ENCODE measurements at regions not wholly inside any gene's neighbourhood (a gene's known extent, or its start where the extent isn't known, plus 50 kb on each side); places are given as distances from the start of the nearest gene placed in this dataset.

- no peaks in the 10 kb centered on the region for H3K9me3 ChIP-seq (ENCODE audit: control insufficient read depth, low read depth, low read length)
- no peak for FAIRE-seq
- H3K79me2 ChIP-seq (ENCODE audit: control insufficient read depth, insufficient read depth, low read length), result no peaks in the 10 kb centered on the region
- H4K20me1 ChIP-seq (ENCODE audit: control insufficient read depth, extremely low read depth, insufficient read depth, low read length), result no peaks in the 10 kb centered on the region
- no peak overlapping the region for H3K4me3 ChIP-seq (ENCODE audit: control insufficient read depth in 2 of 3, extremely low read depth in 1 of 3, insufficient read depth in 2 of 3, low read depth in 1 of 3, low read length in 3 of 3)
- H3K9me1 ChIP-seq (ENCODE audit: control insufficient read depth, extremely low read depth, insufficient read depth, low read length), result no peaks in the 10 kb centered on the region
- TF ChIP-seq EZH2 (IDR thresholded peaks at IDR 0.05; ENCODE audit: low read length), result no peak
- TF ChIP-seq CTCF (optimal IDR thresholded peaks at IDR 0.05 in 1 of 3, IDR thresholded peaks at IDR 0.05 in 1 of 3, conservative IDR thresholded peaks at IDR 0.05 in 1 of 3; ENCODE audit: extremely low read depth in 1 of 3, insufficient read depth in 2 of 3, low read length in 3 of 3), result no peak
- no peak overlapping the region for H2AFZ ChIP-seq (ENCODE audit: control insufficient read depth, low read length)
- H3K27me3 ChIP-seq (ENCODE audit: control insufficient read depth, extremely low read depth, insufficient read depth, low read length), result no peaks in the 10 kb centered on the region
- DNase-seq (ENCODE audit: low read depth, low spot score), result no peak
- H3K27ac ChIP-seq (ENCODE audit: control insufficient read depth, insufficient read depth, low read length), result no peak overlapping the region
- dilution Hi-C loops (cut with MboI; ENCODE audit: extremely low pct_ligation_motif_present, low sequenced_read_pairs), result no loop called here
- no peak overlapping the region for H3K4me2 ChIP-seq (ENCODE audit: control insufficient read depth, extremely low read depth, insufficient read depth, low read depth, low read length)
- H3K36me3 ChIP-seq (ENCODE audit: control insufficient read depth in 2 of 2, extremely low read depth in 1 of 2, insufficient read depth in 2 of 2, low read length in 2 of 2), result no peaks in the 10 kb centered on the region
- no peaks in the 10 kb centered on the region for H3K4me1 ChIP-seq (ENCODE audit: control insufficient read depth, extremely low read depth, insufficient read depth, low read length)
- no peak overlapping the region for H3K9ac ChIP-seq (ENCODE audit: control insufficient read depth, extremely low read depth, insufficient read depth, low read length)
Measured at GRCh38 chr2:198476007-198476406, 671.6 kb downstream of the PLCL1 start.

- TF ChIP-seq EZH2 (IDR thresholded peaks at IDR 0.05; ENCODE audit: low read length), result no peak
- peak in 2 of 3 experiments; percentile 20 to 67 for TF ChIP-seq CTCF (optimal IDR thresholded peaks at IDR 0.05 in 1 of 3, IDR thresholded peaks at IDR 0.05 in 1 of 3, conservative IDR thresholded peaks at IDR 0.05 in 1 of 3; ENCODE audit: extremely low read depth in 1 of 3, insufficient read depth in 2 of 3, low read length in 3 of 3)
- H3K4me2 ChIP-seq (ENCODE audit: control insufficient read depth, extremely low read depth, insufficient read depth, low read depth, low read length), result no peak overlapping the region
- H3K79me2 ChIP-seq (ENCODE audit: control insufficient read depth, insufficient read depth, low read length), result no peaks in the 10 kb centered on the region
- no peaks in the 10 kb centered on the region for H3K9me1 ChIP-seq (ENCODE audit: control insufficient read depth, extremely low read depth, insufficient read depth, low read length)
- no peaks in the 10 kb centered on the region for H3K36me3 ChIP-seq (ENCODE audit: control insufficient read depth in 2 of 2, extremely low read depth in 1 of 2, insufficient read depth in 2 of 2, low read length in 2 of 2)
- no peaks in the 10 kb centered on the region for H3K27me3 ChIP-seq (ENCODE audit: control insufficient read depth, extremely low read depth, insufficient read depth, low read length)
- no peak overlapping the region for H3K9ac ChIP-seq (ENCODE audit: control insufficient read depth, extremely low read depth, insufficient read depth, low read length)
- H2AFZ ChIP-seq (ENCODE audit: control insufficient read depth, low read length), result no peak overlapping the region
- dilution Hi-C loops (cut with MboI; ENCODE audit: extremely low pct_ligation_motif_present, low sequenced_read_pairs), result no loop called here
- no peak overlapping the region for H3K4me3 ChIP-seq (ENCODE audit: control insufficient read depth in 2 of 3, extremely low read depth in 1 of 3, insufficient read depth in 2 of 3, low read depth in 1 of 3, low read length in 3 of 3)
- no peak overlapping the region for H3K27ac ChIP-seq (ENCODE audit: control insufficient read depth, insufficient read depth, low read length)
- H4K20me1 ChIP-seq (ENCODE audit: control insufficient read depth, extremely low read depth, insufficient read depth, low read length), result no peaks in the 10 kb centered on the region
- FAIRE-seq (no peak), DNase-seq (ENCODE audit: low read depth, low spot score) (no peak)
- no peaks in the 10 kb centered on the region for H3K4me1 ChIP-seq (ENCODE audit: control insufficient read depth, extremely low read depth, insufficient read depth, low read length)
- H3K9me3 ChIP-seq (ENCODE audit: control insufficient read depth, low read depth, low read length), result no peaks in the 10 kb centered on the region
Measured at GRCh38 chr2:198471291-198471690, 666.9 kb downstream of the PLCL1 start.

Measured in keratinocyte (primary cell).